Activated CD4-positive, alpha-beta T cell treated with anti-CD3 and anti-CD28 coated beads, Interleukin-2, amount 50 U/mL, for 1 hour (primary cell): ENCODE measurements at regions not wholly inside any gene's neighbourhood (a gene's known extent, or its start where the extent isn't known, plus 50 kb on each side); places are given as distances from the start of the nearest gene placed in this dataset.
"Not testable (repeated sequence)": the region's sequence is repeated elsewhere in the genome, so short reads cannot be mapped to it uniquely, and the experiment has no call there.

Experiments used
- DNase-seq: peaks from one replicate; pipeline ENCODE4 v3.0.0-alpha.2; 2020

GRCh38 chr12:68428211-68428610 is 96.0 kb upstream of the MDM1 start:
- DNase-seq: no peak

- no peak for DNase-seq
Observed at GRCh38 chr12:68428724-68429501, 96.8 kb upstream of the MDM1 start.

DNA sequence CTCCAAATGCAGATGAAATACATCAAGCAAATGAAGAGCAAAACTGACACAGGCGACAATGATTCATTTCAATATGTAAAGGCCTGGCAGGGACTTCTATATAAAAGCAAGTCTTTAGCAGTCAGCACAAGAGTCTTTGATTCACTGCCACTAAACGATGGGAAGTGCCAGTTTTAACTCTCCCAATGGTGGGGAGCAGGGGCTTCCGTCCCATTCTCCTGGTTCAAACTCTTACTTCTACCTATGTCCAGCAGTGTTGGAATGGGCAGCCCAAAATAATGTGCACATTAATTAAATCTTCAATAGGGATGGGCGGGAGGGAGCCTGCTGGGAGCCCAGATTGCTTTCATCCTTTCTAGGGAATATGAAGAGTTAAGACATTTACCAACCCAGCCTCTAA is 97.5 kb upstream of the MDM1 start:
- no peak for DNase-seq

DNA sequence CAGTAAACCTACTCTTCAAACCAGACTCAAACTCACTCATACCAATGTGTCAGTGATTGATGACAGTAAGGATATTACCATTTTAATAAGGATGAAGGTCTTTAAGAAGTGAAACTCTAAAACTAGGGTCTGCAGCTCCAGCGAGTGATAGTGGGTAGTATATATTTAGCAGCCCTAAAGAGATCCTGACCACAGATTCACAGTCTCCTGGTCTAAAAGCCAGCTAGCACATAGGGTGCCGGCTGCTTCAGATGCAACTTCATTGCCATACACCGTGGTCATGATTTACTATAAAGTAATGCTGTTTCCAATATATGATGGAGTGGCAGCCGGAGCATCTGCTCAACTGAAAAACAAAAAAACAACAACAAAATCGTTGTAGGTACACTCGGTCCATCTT is 99.6 kb upstream of the MDM1 start:
- no peak for DNase-seq

GRCh38 chr12:68432622-68433021 is 100.5 kb upstream of the MDM1 start:
- no peak for DNase-seq

GRCh38 chr12:68434391-68435298 is 102.5 kb upstream of the MDM1 start:
- DNase-seq: no peak

DNA sequence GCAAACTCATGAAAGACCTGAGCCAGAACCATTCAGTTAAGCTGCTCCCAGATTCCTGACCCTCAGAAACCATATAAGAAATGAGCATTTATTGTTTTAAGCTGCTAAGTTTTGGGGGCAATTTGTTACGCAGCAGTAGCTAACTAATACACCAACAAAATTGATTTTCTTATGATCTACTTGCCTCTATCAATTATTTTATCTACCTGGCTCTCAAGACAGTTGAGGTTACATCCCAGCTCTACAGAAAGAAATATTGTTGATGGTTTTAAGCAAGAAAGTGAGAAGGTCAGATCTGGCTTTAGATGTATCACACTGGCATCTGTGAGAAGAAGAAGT is 103.1 kb upstream of the MDM1 start:
- no peak for DNase-seq

DNA sequence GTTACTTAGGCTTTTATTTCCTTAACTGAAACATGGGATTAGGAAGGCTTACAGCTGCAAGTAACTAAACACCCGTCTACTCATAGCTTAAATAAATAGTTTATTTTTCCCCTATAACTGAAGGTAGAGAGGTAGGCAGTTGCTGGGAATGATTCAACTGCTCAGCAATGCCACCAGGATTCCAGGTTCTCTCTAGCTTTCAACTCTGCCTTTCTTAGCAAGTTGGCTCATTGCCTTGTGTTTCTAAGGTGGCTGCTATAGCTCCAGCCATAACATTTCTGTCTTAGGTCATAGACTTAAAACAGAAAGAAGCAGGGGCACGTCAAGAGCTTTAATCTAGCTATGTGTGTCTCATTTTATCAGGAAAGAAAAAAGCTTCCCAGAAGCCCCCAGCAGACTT is 103.7 kb upstream of the MDM1 start:
- DNase-seq: no peak

DNA sequence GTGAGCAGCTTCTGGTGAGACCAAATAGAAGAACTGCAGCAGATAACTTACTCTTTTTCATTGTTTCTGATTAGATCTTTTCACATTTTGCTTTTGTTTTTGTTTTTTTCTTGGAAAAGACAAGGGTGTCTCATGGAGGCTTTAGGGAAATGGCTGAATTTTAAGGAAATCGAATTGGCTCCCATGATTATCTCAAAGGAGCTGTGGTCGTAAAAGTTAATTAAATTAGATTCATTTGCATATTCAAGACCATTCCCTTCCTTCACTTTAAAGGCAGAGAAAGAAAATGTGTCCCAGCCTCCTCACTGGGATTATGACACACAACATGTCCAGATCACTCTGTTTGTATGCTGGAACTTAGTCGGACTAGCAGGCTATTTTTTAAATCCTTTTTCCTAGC is 106.4 kb upstream of the MDM1 start:
- no peak for DNase-seq

GRCh38 chr12:68439368-68440045 is 107.3 kb upstream of the MDM1 start:
- DNase-seq: no peak

DNA sequence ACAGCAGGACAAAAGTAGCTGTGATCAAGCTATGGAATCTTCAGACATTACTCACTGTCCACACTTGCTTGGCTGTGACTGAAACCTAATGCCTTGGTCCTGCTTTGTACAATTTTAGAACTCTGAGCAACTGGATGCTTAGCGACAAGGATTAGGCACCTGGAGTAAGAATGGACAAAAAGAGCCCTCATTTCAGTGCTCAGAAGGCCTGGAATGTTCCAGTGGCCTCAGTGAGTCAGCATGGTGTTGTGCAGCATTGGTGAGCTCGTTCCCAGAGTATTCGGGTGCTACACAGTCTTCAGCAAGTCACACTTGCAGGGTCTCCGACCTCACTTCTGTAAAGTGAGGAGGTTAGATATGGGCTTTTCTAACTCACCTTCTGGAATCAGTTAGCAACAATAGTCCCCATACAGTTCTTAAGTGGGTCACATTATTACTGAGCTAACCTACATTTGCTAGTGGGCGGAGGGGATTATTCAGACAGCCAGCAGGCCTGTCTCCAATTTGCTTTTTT is 108.0 kb upstream of the MDM1 start:
- no peak for DNase-seq

- no peak for DNase-seq
Observed at GRCh38 chr12:68441167-68441566, 109.0 kb upstream of the MDM1 start.

GRCh38 chr12:68442353-68442972 is 110.3 kb upstream of the MDM1 start:
- not testable (repeated sequence) for DNase-seq

- not testable (repeated sequence) for DNase-seq
Observed at GRCh38 chr12:68443695-68444094, 111.5 kb upstream of the MDM1 start.

DNA sequence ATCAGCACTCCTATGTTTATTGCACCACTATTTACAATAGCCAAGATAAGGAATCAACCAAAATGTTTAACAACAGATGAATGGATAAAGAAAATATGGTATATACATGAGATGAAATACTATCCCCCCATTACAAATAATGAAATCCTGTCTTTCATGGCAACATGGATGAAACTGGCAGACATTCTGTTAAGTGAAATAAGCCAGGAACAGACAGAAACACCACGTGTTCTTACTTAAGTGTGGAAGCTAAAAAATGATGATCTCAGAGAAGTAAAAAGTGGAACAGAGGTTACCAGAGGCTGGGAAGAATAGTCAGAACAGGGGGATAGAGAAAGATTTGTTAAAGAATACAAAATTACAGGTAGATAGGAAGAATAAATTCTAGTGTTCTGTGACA is 113.7 kb upstream of the MDM1 start:
- no peak for DNase-seq

DNA sequence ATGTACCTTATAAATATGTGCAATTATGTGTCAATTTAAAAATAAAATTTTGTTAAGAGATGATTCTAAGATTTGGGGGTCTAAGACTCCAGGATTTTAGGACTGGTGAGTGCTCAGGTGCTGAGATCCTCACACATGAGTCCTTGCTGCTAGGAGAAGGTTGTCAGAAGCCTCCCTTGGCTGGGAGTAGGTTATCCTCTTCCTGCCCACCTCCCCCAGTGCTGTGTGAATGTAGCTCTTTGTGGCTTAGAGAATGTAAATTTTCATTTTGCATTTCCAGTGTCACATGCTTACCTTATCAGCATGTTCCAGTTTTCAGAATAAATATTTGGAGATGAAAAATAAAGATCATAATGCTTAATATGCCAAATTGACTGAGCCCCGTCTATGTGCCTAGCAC is 114.2 kb upstream of the MDM1 start:
- DNase-seq: no peak

DNA sequence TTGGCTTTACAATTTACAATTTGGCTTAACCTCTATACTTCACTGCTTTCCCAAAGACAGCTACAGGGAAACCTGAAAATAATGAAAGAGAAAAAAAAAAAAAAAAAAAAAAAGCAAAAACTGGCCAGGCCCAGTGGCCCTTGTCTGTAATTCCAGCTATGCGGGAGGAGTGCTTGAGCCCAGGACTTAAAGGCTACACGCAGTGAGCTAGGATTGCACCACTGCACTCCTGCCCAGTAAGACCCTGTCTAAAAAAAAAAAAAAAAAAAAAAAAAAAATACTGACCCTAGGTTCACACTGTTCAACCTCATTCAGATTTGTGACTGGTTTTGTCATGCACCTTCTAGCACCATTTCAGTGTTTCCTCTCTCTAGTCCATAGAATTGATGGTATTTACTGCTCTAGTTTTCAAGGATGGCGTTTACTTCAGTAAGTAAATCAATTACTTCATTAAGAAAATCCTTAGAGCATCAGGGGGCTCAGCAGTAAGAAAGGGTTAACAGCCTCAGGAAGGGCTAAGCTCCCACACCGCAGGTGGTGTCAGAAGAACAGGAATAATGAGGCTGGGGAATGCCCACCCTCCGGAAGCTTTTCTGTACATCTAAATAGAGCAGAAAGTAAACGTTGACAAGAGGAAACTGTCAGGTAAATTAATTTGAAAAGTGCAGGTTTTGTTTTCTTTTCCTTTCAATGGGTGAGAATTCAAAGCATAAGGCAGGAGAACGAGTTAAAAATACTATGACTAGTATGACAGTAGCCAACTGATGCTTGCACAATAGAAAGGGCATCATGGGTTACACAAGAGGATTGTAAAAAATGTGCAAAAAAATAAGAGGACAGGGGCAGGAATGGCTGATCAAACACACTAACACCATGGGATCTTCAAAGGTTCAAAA is 115.0 kb upstream of the MDM1 start:
- DNase-seq: no peak

DNA sequence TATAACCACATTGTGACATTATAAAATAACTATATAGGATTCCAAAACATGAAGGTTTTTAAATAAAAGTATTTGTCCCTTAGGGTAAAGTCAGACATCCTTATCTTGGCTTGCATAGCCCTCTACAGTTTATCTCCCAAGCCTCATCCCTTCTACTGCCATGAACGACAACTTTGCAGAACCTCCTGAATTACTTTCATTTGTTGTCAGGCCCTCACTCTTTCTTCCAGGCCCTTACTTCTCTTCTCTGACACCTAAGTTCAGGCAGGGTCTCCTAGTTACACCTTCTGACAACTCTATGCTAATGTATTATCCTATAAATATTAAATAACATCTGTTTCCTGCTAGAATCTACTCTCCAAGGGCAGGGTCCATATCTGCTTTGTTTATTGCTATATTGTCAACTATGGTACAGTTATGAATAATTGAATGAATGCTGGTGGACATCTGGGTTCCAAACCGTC is 115.7 kb upstream of the MDM1 start:
- no peak for DNase-seq

DNA sequence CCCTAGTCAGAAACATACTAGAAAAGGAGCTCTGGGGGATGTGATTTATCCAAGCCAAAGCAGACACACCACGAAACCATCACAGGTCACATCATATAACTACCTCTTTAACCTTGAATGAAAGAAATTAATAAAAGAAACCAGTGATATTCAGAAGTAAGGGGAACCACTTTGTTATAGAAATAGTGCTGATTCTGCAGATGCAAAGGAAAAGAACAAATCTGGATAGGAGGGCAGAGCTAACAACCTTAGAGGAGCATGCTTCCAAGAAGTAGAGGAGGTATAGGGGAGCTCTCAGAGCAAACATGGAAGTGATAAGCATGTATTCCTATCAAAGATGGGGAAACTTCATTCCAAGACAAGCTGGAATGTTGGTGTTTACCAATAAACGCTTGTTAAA is 117.0 kb upstream of the MDM1 start:
- DNase-seq: no peak

DNA sequence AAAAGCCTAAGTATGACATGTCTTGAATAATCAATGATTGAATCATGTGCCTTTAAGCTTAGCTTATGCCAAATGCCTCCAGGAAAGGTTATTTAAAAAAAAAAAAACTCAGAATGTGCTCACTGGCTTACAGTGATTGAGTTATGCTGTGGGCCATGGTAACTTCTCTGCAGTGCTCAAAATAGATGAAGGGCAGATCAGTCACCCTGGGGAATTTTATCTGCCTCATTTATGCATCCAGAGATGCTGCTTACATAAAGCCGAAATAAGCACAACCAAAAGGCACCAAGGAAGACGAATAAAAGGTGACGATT is 118.7 kb upstream of the MDM1 start:
- no peak for DNase-seq

DNA sequence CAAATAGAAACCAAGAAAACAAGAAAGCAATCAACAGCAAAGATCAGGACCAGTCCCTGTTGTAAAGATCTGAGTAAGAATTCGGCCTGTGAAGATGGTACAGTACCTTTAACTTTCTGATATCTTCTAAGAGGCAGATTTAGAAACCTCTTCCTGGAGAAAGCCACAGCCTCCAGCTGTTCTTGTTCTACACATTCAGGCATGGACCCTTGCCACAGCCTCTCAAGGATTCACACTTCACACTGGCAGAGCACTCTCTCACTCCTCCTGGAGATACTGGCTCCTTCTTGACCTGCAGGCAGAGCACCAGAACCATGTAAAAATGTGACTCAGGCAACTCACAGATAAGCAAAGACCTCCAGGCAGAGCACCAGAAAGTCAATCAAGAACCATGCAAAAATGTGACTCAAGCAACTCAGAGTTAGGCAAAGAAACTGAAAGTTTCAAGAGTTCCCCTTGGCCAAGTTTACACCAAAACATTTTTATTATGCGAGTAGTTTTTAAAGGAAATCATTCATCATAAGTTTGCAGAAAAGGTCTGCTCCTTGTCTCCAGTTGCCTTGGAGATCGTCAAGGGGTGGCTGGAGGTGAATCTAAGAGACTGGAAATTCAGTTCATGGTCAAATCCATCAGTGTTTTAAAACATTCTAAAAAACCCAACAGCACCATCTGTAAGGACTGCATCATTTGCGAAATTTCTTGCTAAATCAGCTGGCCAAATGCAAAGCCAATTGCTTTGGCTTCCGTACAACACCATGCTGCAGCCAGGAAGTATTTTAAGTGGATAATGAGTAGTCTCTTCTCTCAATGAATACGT is 119.3 kb upstream of the MDM1 start:
- DNase-seq: no peak
